ENCODE measurements at regions not wholly inside any gene's neighbourhood (a gene's known extent, or its start where the extent isn't known, plus 50 kb on each side); places are given as distances from the start of the nearest gene placed in this dataset.

GRCh38 chrX:51798701-51799100, 55.5 kb downstream of the GSPT2 start:
- H3K4me3 Mint-ChIP-seq = no peak overlapping the region
- H3K36me3 Mint-ChIP-seq = no peaks in the 10 kb centered on the region
- H3K9me3 Mint-ChIP-seq = peaks cover 0 to 2% (median 0%) of the 10 kb centered on the region in 7 donors
- DNase-seq (no peak), ATAC-seq (ENCODE audit: low read depth in 2 of 2) (no peak)
- H3K4me1 Mint-ChIP-seq = peaks cover 7 to 12% (median 9%) of the 10 kb centered on the region in 3 donors
- H3K27me3 Mint-ChIP-seq = peaks cover 3 to 16% (median 4%) of the 10 kb centered on the region in 3 donors
- H3K27ac Mint-ChIP-seq = no peak overlapping the region

- Mint-ChIP-seq H3K27ac (peak overlapping the region; percentile 79 to 99 (median 96)), H3K4me3 (peak overlapping the region; percentile 86 to 99 (median 98)), H3K4me1 (peaks cover 7 to 12% (median 12%) of the 10 kb centered on the region in 3 donors), H3K9me3 (peaks cover 0 to 1% (median 0%) of the 10 kb centered on the region in 7 donors), H3K27me3 (peaks cover 0 to 7% (median 0%) of the 10 kb centered on the region in 3 donors), H3K36me3 (no peaks in the 10 kb centered on the region)
- ATAC-seq (ENCODE audit: low read depth in 2 of 2) = peak; percentile 84 to 89
- peak; percentile 44 for DNase-seq
These were observed 59.9 kb downstream of the GSPT2 start for GRCh38 chrX:51802917-51803688.

GRCh38 chrX:51803833-51804232, 60.6 kb downstream of the GSPT2 start:
- ATAC-seq (ENCODE audit: low read depth in 2 of 2) (no peak), DNase-seq (no peak)
- H3K27ac Mint-ChIP-seq = peak overlapping the region in 1 of 6 donors; percentile 79
- peaks cover 7 to 12% (median 12%) of the 10 kb centered on the region in 3 donors for H3K4me1 Mint-ChIP-seq
- H3K36me3 Mint-ChIP-seq = no peaks in the 10 kb centered on the region
- H3K27me3 Mint-ChIP-seq = peaks cover 0 to 7% (median 0%) of the 10 kb centered on the region in 3 donors
- H3K9me3 Mint-ChIP-seq = peaks cover 0 to 1% (median 0%) of the 10 kb centered on the region in 7 donors
- H3K4me3 Mint-ChIP-seq = peak overlapping the region in 7 of 8 donors; percentile 15 to 99 (median 97)

- Mint-ChIP-seq H3K27ac (no peak overlapping the region), H3K9me3 (peaks cover 0 to 1% (median 0%) of the 10 kb centered on the region in 7 donors), H3K4me3 (peak overlapping the region in 1 of 8 donors; percentile 66), H3K4me1 (peaks cover 7 to 12% (median 12%) of the 10 kb centered on the region in 3 donors), H3K36me3 (no peaks in the 10 kb centered on the region), H3K27me3 (peaks cover 0 to 7% (median 0%) of the 10 kb centered on the region in 3 donors)
- DNase-seq (no peak), ATAC-seq (ENCODE audit: low read depth in 2 of 2) (no peak)
These were observed 61.5 kb downstream of the GSPT2 start for GRCh38 chrX:51804741-51805140.

GRCh38 chrX:51813886-51814460, 70.7 kb downstream of the GSPT2 start:
- H3K36me3 Mint-ChIP-seq = peaks cover 0 to 8% of the 10 kb centered on the region in 2 donors

GRCh38 chrX:51824061-51824460, 69.4 kb upstream of the MAGED1 start:
- Mint-ChIP-seq H3K27ac (peak overlapping the region in 1 of 6 donors; percentile 61), H3K4me3 (peak overlapping the region in 1 of 8 donors; percentile 1), H3K36me3 (no peaks in the 10 kb centered on the region), H3K4me1 (peaks cover 13 to 60% (median 23%) of the 10 kb centered on the region in 3 donors), H3K27me3 (no peaks in the 10 kb centered on the region), H3K9me3 (peaks cover 0 to 2% (median 0%) of the 10 kb centered on the region in 7 donors)
- DNase-seq = no peak
- ATAC-seq (ENCODE audit: low read depth in 2 of 2) = no peak

More at GRCh38 chrX:51813886-51814460, 70.7 kb downstream of the GSPT2 start:
- Mint-ChIP-seq H3K9me3 (no peaks in the 10 kb centered on the region), H3K4me3 (no peak overlapping the region), H3K4me1 (peaks cover 4 to 16% (median 10%) of the 10 kb centered on the region in 3 donors), H3K27ac (no peak overlapping the region), H3K27me3 (no peaks in the 10 kb centered on the region)
- no peak for ATAC-seq (ENCODE audit: low read depth in 2 of 2)
- DNase-seq = no peak

GRCh38 chrX:51825436-51825835, 68.0 kb upstream of the MAGED1 start:
- ATAC-seq (ENCODE audit: low read depth in 2 of 2) (no peak), DNase-seq (no peak)
- no peaks in the 10 kb centered on the region for H3K36me3 Mint-ChIP-seq
- H3K4me1 Mint-ChIP-seq = peaks cover 13 to 60% (median 23%) of the 10 kb centered on the region in 3 donors
- peak overlapping the region in 2 of 8 donors; percentile 21 to 41 for H3K4me3 Mint-ChIP-seq
- peaks cover 0 to 2% (median 0%) of the 10 kb centered on the region in 7 donors for H3K9me3 Mint-ChIP-seq
- H3K27me3 Mint-ChIP-seq = no peaks in the 10 kb centered on the region
- peak overlapping the region in 3 of 6 donors; percentile 35 to 79 (median 78) for H3K27ac Mint-ChIP-seq

- DNase-seq = no peak
- Mint-ChIP-seq H3K4me3 (peak overlapping the region in 1 of 8 donors; percentile 40), H3K4me1 (peaks cover 0 to 6% (median 2%) of the 10 kb centered on the region in 3 donors), H3K27me3 (no peaks in the 10 kb centered on the region), H3K9me3 (no peaks in the 10 kb centered on the region), H3K27ac (peak overlapping the region in 1 of 6 donors; percentile 42), H3K36me3 (no peaks in the 10 kb centered on the region)
- no peak for ATAC-seq (ENCODE audit: low read depth in 2 of 2)
These were observed 59.3 kb upstream of the MAGED1 start for GRCh38 chrX:51834076-51834475.

- DNase-seq = no peak
- ATAC-seq (ENCODE audit: low read depth in 2 of 2) = no peak
- no peaks in the 10 kb centered on the region for H3K36me3 Mint-ChIP-seq
- H3K27ac Mint-ChIP-seq = peak overlapping the region in 1 of 6 donors; percentile 26
- H3K27me3 Mint-ChIP-seq = no peaks in the 10 kb centered on the region
- no peak overlapping the region for H3K4me3 Mint-ChIP-seq
- H3K4me1 Mint-ChIP-seq = peaks cover 0 to 6% (median 2%) of the 10 kb centered on the region in 3 donors
- H3K9me3 Mint-ChIP-seq = no peaks in the 10 kb centered on the region
These were observed 56.6 kb upstream of the MAGED1 start for GRCh38 chrX:51836823-51837222.

- no peak overlapping the region for H3K4me3 Mint-ChIP-seq
These were observed 56.0 kb upstream of the MAGED1 start for GRCh38 chrX:51837451-51837850.

GRCh38 chrX:51837921-51838320, 55.5 kb upstream of the MAGED1 start:
- Mint-ChIP-seq H3K36me3 (no peaks in the 10 kb centered on the region), H3K27me3 (no peaks in the 10 kb centered on the region), H3K4me1 (no peaks in the 10 kb centered on the region), H3K9me3 (no peaks in the 10 kb centered on the region), H3K27ac (no peak overlapping the region), H3K4me3 (no peak overlapping the region)
- DNase-seq = no peak
- no peak for ATAC-seq (ENCODE audit: low read depth in 2 of 2)

More at GRCh38 chrX:51837451-51837850, 56.0 kb upstream of the MAGED1 start:
- Mint-ChIP-seq H3K9me3 (no peaks in the 10 kb centered on the region), H3K4me1 (peaks cover 0 to 2% (median 0%) of the 10 kb centered on the region in 3 donors), H3K27ac (peak overlapping the region in 2 of 6 donors; percentile 2 to 24), H3K27me3 (no peaks in the 10 kb centered on the region), H3K36me3 (no peaks in the 10 kb centered on the region)
- no peak for ATAC-seq (ENCODE audit: low read depth in 2 of 2)
- no peak for DNase-seq

Data from naive B cell (primary cell).